Fibroblast of lung (primary cell): ENCODE measurements at regions not wholly inside any gene's neighbourhood (a gene's known extent, or its start where the extent isn't known, plus 50 kb on each side); places are given as distances from the start of the nearest gene placed in this dataset.

Experiments used
- EZH2 ChIP-seq: IDR thresholded peaks from 2 replicates; pipeline ENCODE4 v1.5.1; 2012; ENCODE audit warnings: low read length, control low read depth, mild to moderate bottlenecking; ENCODE audit errors: missing control alignments
- TF ChIP-seq, protein P1 (sequence below), 2 donors: IDR thresholded peaks in 1 of 2; conservative IDR thresholded peaks in 1 of 2; 1 replicate in 1 of 2; 2 replicates in 1 of 2; pipeline ENCODE4 v1.5.1; 2011 to 2012; ENCODE audit warnings: low read length in 2 of 2, control low read depth in 1 of 2, inconsistent platforms in 1 of 2, low read depth in 1 of 2, mild to moderate bottlenecking in 1 of 2

DNA sequence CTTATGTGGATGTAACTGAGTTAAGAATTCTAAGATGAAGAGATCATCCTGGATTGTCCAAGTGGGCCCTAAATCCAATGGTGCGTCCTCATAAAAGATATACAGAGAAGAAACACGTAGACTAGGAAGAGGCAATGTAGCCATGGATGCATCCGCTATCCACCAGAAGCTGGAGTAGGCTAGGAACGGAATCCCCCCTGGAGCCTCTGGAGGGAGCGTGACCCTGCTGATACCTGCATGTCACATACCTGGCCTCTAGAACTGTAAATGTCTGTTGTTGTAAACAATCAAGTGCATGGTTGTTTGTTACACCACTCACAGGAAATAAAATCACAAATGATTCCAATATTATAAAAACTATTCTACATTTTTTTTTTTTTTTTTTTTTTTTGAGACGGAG is 254.5 kb upstream of the RORA start:
- TF ChIP-seq, protein P1, sequence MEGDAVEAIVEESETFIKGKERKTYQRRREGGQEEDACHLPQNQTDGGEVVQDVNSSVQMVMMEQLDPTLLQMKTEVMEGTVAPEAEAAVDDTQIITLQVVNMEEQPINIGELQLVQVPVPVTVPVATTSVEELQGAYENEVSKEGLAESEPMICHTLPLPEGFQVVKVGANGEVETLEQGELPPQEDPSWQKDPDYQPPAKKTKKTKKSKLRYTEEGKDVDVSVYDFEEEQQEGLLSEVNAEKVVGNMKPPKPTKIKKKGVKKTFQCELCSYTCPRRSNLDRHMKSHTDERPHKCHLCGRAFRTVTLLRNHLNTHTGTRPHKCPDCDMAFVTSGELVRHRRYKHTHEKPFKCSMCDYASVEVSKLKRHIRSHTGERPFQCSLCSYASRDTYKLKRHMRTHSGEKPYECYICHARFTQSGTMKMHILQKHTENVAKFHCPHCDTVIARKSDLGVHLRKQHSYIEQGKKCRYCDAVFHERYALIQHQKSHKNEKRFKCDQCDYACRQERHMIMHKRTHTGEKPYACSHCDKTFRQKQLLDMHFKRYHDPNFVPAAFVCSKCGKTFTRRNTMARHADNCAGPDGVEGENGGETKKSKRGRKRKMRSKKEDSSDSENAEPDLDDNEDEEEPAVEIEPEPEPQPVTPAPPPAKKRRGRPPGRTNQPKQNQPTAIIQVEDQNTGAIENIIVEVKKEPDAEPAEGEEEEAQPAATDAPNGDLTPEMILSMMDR (conservative IDR thresholded peaks at IDR 0.05 in 1 of 2, IDR thresholded peaks at IDR 0.05 in 1 of 2; ENCODE audit: low read depth in 1 of 2, low read length in 2 of 2), result no peak
- no peak for TF ChIP-seq EZH2
